ENCODE measurements at regions not wholly inside any gene's neighbourhood (a gene's known extent, or its start where the extent isn't known, plus 50 kb on each side); places are given as distances from the start of the nearest gene placed in this dataset.

DNA sequence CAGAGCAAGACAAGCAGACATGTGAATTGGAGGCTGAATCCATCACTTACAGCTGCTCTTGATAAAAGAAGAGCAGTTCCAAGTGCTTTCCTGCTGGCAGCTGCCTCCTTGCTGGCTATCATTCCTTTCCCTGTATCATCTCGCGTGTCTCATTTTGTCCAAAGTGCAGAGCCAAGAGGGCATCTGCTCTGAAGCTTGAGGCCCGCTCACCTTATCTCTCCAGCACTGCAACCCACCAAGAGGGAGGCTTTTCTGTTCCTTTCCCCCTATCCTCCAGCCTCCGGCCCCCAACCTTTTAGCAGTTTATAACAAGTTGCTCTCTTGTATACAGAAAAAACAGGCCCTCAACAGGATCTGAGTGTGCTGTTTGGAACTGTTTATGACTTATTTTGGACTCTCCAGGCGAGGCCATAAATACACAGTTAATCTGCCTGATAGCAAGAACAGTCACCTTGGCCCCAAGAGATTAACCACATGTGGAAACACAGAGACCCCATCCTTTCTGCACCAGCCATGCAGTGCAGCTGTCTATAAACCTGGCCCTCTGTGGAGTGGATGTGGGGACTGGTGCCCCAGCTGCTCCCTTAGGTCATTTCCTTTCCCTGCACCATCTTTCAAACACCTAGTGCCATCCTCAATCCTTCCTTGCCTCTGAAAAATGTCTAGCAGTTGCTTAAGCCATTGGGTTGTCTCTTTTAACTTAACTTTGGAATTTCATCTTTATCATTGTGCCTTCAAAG lies 172.5 kb upstream of the FERMT1 start:
- ChIA-PET CTCF (ENCODE audit: low intra/inter-chr PET ratio, low total read pairs) (no interaction called here), POLR2A (no interaction called here)
- no peak overlapping the region for H3K4me2 ChIP-seq (ENCODE audit: low read depth, low read length)
- FAIRE-seq (no peak), DNase-seq (ENCODE audit: low spot score) (no peak), ATAC-seq (no peak)
- H3K9ac ChIP-seq (ENCODE audit: insufficient read depth, low read depth, low read length): no peak overlapping the region
- no peaks in the 10 kb centered on the region for H3K27me3 ChIP-seq (ENCODE audit: control insufficient read depth in 1 of 2, insufficient read depth in 2 of 2, low read length in 2 of 2)
- no TSS peak for BruUV-seq (replicated peaks)
- no peaks in the 10 kb centered on the region for H3K9me3 ChIP-seq (ENCODE audit: low read length)
- WGBS (ENCODE audit: low lambda C conversion rate): 3% methylated on average over 5 of the region's 5 CpGs
- intact Hi-C loops (cut with micrococcal nuclease; ENCODE audit: unreplicated experiment): no loop called here
- no peak overlapping the region for H2AFZ ChIP-seq (ENCODE audit: low read length)
- H4K20me1 ChIP-seq (ENCODE audit: insufficient read depth, low read length): no peaks in the 10 kb centered on the region
- no peaks in the 10 kb centered on the region for H3K36me3 ChIP-seq (replicated peaks in 1 of 2; ENCODE audit: control insufficient read depth in 1 of 2, insufficient read depth in 2 of 2, low read length in 2 of 2)
- in situ Hi-C loops (cut with HindIII; ENCODE audit: extremely low pct_ligation_motif_present, low pct_unique_long_range_greater_than_20kb): no loop called here
- H3K4me1 ChIP-seq (ENCODE audit: insufficient read depth, low read length): no peaks in the 10 kb centered on the region
- H3K79me2 ChIP-seq (ENCODE audit: insufficient read depth, low read length): no peaks in the 10 kb centered on the region
- no peak overlapping the region for H3K4me3 ChIP-seq (replicated peaks in 1 of 3; ENCODE audit: insufficient read depth in 1 of 3, low read depth in 2 of 3, low read length in 3 of 3)
- TF ChIP-seq KDM4B (CRISPR knock-in tag; IDR thresholded peaks at IDR 0.05): no peak
- H3K27ac ChIP-seq (ENCODE audit: extremely low read length, insufficient read depth, low read length): no peak overlapping the region

DNA sequence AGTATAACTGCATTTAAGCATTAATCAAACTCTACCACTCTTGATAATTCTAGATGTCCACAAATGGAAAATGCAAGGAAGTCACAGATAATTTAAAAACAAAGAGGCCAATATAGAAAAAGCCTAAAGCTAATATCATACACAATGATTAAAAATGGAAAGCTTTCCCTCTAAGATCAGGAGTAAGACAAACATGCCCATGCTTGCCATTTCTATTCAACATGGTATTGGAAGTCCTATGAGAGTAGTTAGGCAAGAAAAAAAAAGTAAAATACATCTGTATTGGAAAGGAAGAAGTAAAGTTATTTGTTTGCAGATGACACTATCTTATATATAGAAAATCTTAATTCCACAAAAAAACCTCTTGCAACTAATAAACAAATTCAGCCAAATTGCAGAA lies 164.6 kb upstream of the FERMT1 start:
- Histone ChIP-seq H3K27ac (ENCODE audit: extremely low read length, insufficient read depth, low read length) (no peak overlapping the region), H3K4me1 (ENCODE audit: insufficient read depth, low read length) (no peaks in the 10 kb centered on the region), H3K9ac (ENCODE audit: insufficient read depth, low read depth, low read length) (no peak overlapping the region), H3K4me2 (ENCODE audit: low read depth, low read length) (no peak overlapping the region), H4K20me1 (ENCODE audit: insufficient read depth, low read length) (no peaks in the 10 kb centered on the region), H3K9me3 (ENCODE audit: low read length) (peaks cover 15% of the 10 kb centered on the region), H3K27me3 (ENCODE audit: control insufficient read depth in 1 of 2, insufficient read depth in 2 of 2, low read length in 2 of 2) (no peaks in the 10 kb centered on the region), H3K79me2 (ENCODE audit: insufficient read depth, low read length) (no peaks in the 10 kb centered on the region), H2AFZ (ENCODE audit: low read length) (no peak overlapping the region), H3K4me3 (replicated peaks in 1 of 3; ENCODE audit: insufficient read depth in 1 of 3, low read depth in 2 of 3, low read length in 3 of 3) (no peak overlapping the region), H3K36me3 (replicated peaks in 1 of 2; ENCODE audit: control insufficient read depth in 1 of 2, insufficient read depth in 2 of 2, low read length in 2 of 2) (no peaks in the 10 kb centered on the region)
- TF ChIP-seq MAF1 (CRISPR knock-in tag; IDR thresholded peaks at IDR 0.05; ENCODE audit: borderline replicate concordance) (no peak), RFX1 (IDR thresholded peaks at IDR 0.05) (no peak), FOXP1 (IDR thresholded peaks at IDR 0.05) (no peak), FOXP1 (CRISPR knock-in tag; IDR thresholded peaks at IDR 0.05) (no peak), EZH2 (conservative IDR thresholded peaks at IDR 0.05; ENCODE audit: low read depth, low read length) (no peak), KLF6 (CRISPR knock-in tag; IDR thresholded peaks at IDR 0.05) (no peak), ZSCAN30 (CRISPR knock-in tag; IDR thresholded peaks at IDR 0.05) (no peak)
- TF ChIP-seq, protein P1, sequence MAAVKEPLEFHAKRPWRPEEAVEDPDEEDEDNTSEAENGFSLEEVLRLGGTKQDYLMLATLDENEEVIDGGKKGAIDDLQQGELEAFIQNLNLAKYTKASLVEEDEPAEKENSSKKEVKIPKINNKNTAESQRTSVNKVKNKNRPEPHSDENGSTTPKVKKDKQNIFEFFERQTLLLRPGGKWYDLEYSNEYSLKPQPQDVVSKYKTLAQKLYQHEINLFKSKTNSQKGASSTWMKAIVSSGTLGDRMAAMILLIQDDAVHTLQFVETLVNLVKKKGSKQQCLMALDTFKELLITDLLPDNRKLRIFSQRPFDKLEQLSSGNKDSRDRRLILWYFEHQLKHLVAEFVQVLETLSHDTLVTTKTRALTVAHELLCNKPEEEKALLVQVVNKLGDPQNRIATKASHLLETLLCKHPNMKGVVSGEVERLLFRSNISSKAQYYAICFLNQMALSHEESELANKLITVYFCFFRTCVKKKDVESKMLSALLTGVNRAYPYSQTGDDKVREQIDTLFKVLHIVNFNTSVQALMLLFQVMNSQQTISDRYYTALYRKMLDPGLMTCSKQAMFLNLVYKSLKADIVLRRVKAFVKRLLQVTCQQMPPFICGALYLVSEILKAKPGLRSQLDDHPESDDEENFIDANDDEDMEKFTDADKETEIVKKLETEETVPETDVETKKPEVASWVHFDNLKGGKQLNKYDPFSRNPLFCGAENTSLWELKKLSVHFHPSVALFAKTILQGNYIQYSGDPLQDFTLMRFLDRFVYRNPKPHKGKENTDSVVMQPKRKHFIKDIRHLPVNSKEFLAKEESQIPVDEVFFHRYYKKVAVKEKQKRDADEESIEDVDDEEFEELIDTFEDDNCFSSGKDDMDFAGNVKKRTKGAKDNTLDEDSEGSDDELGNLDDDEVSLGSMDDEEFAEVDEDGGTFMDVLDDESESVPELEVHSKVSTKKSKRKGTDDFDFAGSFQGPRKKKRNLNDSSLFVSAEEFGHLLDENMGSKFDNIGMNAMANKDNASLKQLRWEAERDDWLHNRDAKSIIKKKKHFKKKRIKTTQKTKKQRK (IDR thresholded peaks at IDR 0.05; ENCODE audit: low read length): no peak
- in situ Hi-C loops (cut with HindIII; ENCODE audit: extremely low pct_ligation_motif_present, low pct_unique_long_range_greater_than_20kb): no loop called here
- ATAC-seq: no peak
- intact Hi-C loops (cut with micrococcal nuclease; ENCODE audit: unreplicated experiment): no loop called here
- no peak for FAIRE-seq
- BruUV-seq (replicated peaks): no TSS peak
- CTCF ChIA-PET (ENCODE audit: low intra/inter-chr PET ratio, low total read pairs): no interaction called here
- DNase-seq (ENCODE audit: low spot score): no peak
- POLR2A ChIA-PET: no interaction called here
